ENCODE measurements at regions not wholly inside any gene's neighbourhood (a gene's known extent, or its start where the extent isn't known, plus 50 kb on each side); places are given as distances from the start of the nearest gene placed in this dataset.

DNA sequence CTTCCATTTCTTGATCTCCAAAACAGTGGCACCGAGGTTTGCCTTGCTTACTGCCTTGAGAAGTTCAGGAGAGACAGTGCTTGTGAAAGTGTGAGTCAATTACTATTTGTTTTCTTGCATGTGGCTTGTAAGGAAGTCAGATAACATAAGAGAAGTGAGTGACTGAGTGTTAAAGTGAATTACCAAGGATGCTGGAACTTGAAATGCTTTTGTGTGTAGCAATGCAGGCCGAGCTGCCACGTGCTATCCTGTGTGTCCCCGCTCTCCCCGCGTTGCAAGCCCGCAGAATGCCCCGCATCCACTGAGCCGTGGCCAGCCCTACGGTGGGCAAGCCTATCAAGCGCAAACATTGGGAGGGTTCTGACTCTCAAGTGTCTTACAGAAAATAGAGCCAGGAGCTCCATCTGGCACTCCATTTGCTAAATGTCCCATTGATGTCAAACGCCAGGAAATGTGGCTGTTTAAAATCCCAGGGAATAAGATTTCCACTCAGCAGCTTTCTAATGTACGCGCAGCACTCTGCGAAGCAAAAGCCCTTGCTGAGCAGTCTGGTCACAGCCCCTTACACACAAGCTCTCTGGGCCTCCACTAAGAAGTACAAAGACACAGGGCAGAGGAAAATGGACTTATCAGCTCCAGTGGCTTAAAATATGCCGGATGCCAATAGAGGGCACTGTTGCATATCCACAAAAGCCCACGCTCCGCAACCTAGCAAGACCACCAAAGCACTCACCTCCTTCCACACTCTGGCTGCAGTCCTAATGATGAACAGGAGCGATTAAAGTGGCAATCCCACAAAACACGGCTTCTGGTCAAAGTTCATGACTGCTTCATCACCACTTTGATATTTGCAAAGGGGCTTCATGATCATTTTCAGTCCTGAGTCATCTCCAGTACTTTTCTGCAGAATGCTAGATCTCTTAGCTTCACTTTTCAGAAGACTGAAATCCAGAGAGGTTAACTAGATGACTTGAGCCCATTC is 158.0 kb upstream of the ITGB1 start:
- Histone ChIP-seq H3K4me1 (ENCODE audit: insufficient read depth, low read length) (no peaks in the 10 kb centered on the region), H3K27ac (ENCODE audit: low read length) (no peak overlapping the region)
- DNase-seq: peak; percentile 65

GRCh38 chr10:33114451-33114952 is 156.5 kb upstream of the ITGB1 start:
- H3K4me1 ChIP-seq (ENCODE audit: insufficient read depth, low read length): peaks cover 13% of the 10 kb centered on the region
- TF ChIP-seq, protein P1, sequence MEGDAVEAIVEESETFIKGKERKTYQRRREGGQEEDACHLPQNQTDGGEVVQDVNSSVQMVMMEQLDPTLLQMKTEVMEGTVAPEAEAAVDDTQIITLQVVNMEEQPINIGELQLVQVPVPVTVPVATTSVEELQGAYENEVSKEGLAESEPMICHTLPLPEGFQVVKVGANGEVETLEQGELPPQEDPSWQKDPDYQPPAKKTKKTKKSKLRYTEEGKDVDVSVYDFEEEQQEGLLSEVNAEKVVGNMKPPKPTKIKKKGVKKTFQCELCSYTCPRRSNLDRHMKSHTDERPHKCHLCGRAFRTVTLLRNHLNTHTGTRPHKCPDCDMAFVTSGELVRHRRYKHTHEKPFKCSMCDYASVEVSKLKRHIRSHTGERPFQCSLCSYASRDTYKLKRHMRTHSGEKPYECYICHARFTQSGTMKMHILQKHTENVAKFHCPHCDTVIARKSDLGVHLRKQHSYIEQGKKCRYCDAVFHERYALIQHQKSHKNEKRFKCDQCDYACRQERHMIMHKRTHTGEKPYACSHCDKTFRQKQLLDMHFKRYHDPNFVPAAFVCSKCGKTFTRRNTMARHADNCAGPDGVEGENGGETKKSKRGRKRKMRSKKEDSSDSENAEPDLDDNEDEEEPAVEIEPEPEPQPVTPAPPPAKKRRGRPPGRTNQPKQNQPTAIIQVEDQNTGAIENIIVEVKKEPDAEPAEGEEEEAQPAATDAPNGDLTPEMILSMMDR (IDR thresholded peaks at IDR 0.05; ENCODE audit: borderline replicate concordance, extremely low read depth, low read length, poor library complexity, severe bottlenecking): no peak
- no peak for TF ChIP-seq EZH2 (IDR thresholded peaks at IDR 0.05; ENCODE audit: borderline replicate concordance, low read depth, low read length, severe bottlenecking)
- no peak for DNase-seq

More for the DNA sequence above, 158.0 kb upstream of the ITGB1 start:
- ATAC-seq (ENCODE audit: insufficient read depth, low read depth): peak; percentile 87
- H3K27me3 ChIP-seq (ENCODE audit: insufficient read depth, low read length, poor library complexity): no peaks in the 10 kb centered on the region
- no peak overlapping the region for H3K4me2 ChIP-seq (ENCODE audit: insufficient read depth, low read length)
- H3K36me3 ChIP-seq (ENCODE audit: insufficient read depth, low read length): no peaks in the 10 kb centered on the region
- H3K4me3 ChIP-seq (ENCODE audit: low read depth in 1 of 2, low read length in 2 of 2): no peak overlapping the region
- no peak overlapping the region for H3K9ac ChIP-seq (ENCODE audit: low read depth, low read length)
- no peak overlapping the region for H2AFZ ChIP-seq (ENCODE audit: low read depth, low read length)
- no peaks in the 10 kb centered on the region for H3K79me2 ChIP-seq (ENCODE audit: insufficient read depth, low read length)
- H4K20me1 ChIP-seq (ENCODE audit: insufficient read depth, low read length): no peaks in the 10 kb centered on the region
- H3K9me3 ChIP-seq (ENCODE audit: insufficient read depth, low read length, severe bottlenecking): no peaks in the 10 kb centered on the region
- TF ChIP-seq EZH2 (IDR thresholded peaks at IDR 0.05; ENCODE audit: borderline replicate concordance, low read depth, low read length, severe bottlenecking): no peak
- TF ChIP-seq, protein P1 (IDR thresholded peaks at IDR 0.05; ENCODE audit: borderline replicate concordance, extremely low read depth, low read length, poor library complexity, severe bottlenecking): peak; percentile 81

GRCh38 chr10:33113466-33113865 is 155.4 kb upstream of the ITGB1 start:
- TF ChIP-seq, protein P1 (IDR thresholded peaks at IDR 0.05; ENCODE audit: borderline replicate concordance, extremely low read depth, low read length, poor library complexity, severe bottlenecking): no peak
- no peak for TF ChIP-seq EZH2 (IDR thresholded peaks at IDR 0.05; ENCODE audit: borderline replicate concordance, low read depth, low read length, severe bottlenecking)
- no peak overlapping the region for H2AFZ ChIP-seq (ENCODE audit: low read depth, low read length)
- H3K4me3 ChIP-seq (ENCODE audit: low read depth in 1 of 2, low read length in 2 of 2): no peak overlapping the region
- H3K9me3 ChIP-seq (ENCODE audit: insufficient read depth, low read length, severe bottlenecking): no peaks in the 10 kb centered on the region
- no peak overlapping the region for H3K4me2 ChIP-seq (ENCODE audit: insufficient read depth, low read length)
- no peak overlapping the region for H3K27ac ChIP-seq (ENCODE audit: low read length)
- H3K4me1 ChIP-seq (ENCODE audit: insufficient read depth, low read length): peaks cover 19% of the 10 kb centered on the region
- DNase-seq: no peak
- no peaks in the 10 kb centered on the region for H3K27me3 ChIP-seq (ENCODE audit: insufficient read depth, low read length, poor library complexity)
- no peaks in the 10 kb centered on the region for H3K36me3 ChIP-seq (ENCODE audit: insufficient read depth, low read length)
- H3K9ac ChIP-seq (ENCODE audit: low read depth, low read length): no peak overlapping the region
- ATAC-seq (ENCODE audit: insufficient read depth, low read depth): no peak
- H4K20me1 ChIP-seq (ENCODE audit: insufficient read depth, low read length): no peaks in the 10 kb centered on the region
- no peaks in the 10 kb centered on the region for H3K79me2 ChIP-seq (ENCODE audit: insufficient read depth, low read length)

More at GRCh38 chr10:33114451-33114952, 156.5 kb upstream of the ITGB1 start:
- no peak overlapping the region for H3K4me3 ChIP-seq (ENCODE audit: low read depth in 1 of 2, low read length in 2 of 2)
- H3K27ac ChIP-seq (ENCODE audit: low read length): no peak overlapping the region
- no peaks in the 10 kb centered on the region for H3K79me2 ChIP-seq (ENCODE audit: insufficient read depth, low read length)
- H3K36me3 ChIP-seq (ENCODE audit: insufficient read depth, low read length): no peaks in the 10 kb centered on the region
- no peaks in the 10 kb centered on the region for H4K20me1 ChIP-seq (ENCODE audit: insufficient read depth, low read length)
- H3K9ac ChIP-seq (ENCODE audit: low read depth, low read length): no peak overlapping the region
- H2AFZ ChIP-seq (ENCODE audit: low read depth, low read length): no peak overlapping the region
- no peak overlapping the region for H3K4me2 ChIP-seq (ENCODE audit: insufficient read depth, low read length)
- ATAC-seq (ENCODE audit: insufficient read depth, low read depth): no peak
- no peaks in the 10 kb centered on the region for H3K9me3 ChIP-seq (ENCODE audit: insufficient read depth, low read length, severe bottlenecking)
- H3K27me3 ChIP-seq (ENCODE audit: insufficient read depth, low read length, poor library complexity): no peaks in the 10 kb centered on the region
